WI38 (cell line): ENCODE measurements at regions not wholly inside any gene's neighbourhood (a gene's known extent, or its start where the extent isn't known, plus 50 kb on each side); places are given as distances from the start of the nearest gene placed in this dataset.

ENCODE experiments used
- H3K4me3 ChIP-seq: 2 replicates; pipeline ENCODE4 v1.5.1; 2011; ENCODE audit warnings: low read depth, mild to moderate bottlenecking, control low read depth, low read length
- TF ChIP-seq, protein P1 (sequence below): IDR thresholded peaks from 2 replicates; pipeline ENCODE4 v1.5.1; 2012; ENCODE audit warnings: low read depth, mild to moderate bottlenecking, control low read depth, low read length

DNA sequence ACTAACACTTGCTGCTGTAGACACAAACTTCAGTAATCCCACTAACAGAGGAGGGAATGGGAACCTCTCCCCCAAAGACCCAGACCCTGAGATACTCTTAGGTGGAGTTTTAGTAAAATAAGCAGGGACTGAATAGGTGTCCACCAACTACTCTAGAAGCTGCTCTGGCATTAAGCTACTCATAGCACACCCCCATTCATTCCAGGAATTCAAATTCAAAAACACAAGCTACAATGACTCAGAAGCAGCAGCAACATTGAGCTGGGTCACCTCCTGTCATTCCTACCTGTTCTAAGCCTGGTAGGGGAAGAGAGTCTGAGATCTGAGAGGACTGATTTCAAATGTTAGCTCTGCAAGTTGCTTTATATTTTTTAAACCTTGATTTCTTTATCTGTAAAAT, 135.4 kb upstream of the FRMPD4 start:
- no peak overlapping the region for H3K4me3 ChIP-seq
- TF ChIP-seq, protein P1, sequence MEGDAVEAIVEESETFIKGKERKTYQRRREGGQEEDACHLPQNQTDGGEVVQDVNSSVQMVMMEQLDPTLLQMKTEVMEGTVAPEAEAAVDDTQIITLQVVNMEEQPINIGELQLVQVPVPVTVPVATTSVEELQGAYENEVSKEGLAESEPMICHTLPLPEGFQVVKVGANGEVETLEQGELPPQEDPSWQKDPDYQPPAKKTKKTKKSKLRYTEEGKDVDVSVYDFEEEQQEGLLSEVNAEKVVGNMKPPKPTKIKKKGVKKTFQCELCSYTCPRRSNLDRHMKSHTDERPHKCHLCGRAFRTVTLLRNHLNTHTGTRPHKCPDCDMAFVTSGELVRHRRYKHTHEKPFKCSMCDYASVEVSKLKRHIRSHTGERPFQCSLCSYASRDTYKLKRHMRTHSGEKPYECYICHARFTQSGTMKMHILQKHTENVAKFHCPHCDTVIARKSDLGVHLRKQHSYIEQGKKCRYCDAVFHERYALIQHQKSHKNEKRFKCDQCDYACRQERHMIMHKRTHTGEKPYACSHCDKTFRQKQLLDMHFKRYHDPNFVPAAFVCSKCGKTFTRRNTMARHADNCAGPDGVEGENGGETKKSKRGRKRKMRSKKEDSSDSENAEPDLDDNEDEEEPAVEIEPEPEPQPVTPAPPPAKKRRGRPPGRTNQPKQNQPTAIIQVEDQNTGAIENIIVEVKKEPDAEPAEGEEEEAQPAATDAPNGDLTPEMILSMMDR: no peak

- no peak overlapping the region for H3K4me3 ChIP-seq
- TF ChIP-seq, protein P1: no peak
Observed at GRCh38 chrX:12007881-12008280, 130.4 kb upstream of the FRMPD4 start.

GRCh38 chrX:12010436-12010835, 127.8 kb upstream of the FRMPD4 start:
- H3K4me3 ChIP-seq: no peak overlapping the region
- TF ChIP-seq, protein P1: no peak

DNA sequence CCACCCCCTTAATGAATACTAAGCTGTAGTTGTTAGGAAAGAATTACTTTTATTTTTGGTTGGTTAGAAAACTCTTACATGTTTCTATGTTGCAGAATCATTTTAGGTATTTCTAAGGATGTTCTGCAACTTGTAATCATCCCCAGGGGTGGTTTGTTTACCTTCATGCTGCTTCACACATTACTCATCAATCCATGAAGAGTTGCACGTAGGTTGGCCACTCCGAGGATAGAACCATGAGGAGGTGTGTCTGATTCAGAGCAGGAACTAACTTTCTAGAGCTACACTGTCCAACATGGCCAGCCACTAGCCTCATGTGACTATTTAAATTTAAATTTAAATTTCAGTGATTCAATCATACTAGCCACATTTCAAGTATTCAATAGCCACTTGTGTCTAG, 127.2 kb upstream of the FRMPD4 start:
- TF ChIP-seq, protein P1: no peak
- H3K4me3 ChIP-seq: no peak overlapping the region

DNA sequence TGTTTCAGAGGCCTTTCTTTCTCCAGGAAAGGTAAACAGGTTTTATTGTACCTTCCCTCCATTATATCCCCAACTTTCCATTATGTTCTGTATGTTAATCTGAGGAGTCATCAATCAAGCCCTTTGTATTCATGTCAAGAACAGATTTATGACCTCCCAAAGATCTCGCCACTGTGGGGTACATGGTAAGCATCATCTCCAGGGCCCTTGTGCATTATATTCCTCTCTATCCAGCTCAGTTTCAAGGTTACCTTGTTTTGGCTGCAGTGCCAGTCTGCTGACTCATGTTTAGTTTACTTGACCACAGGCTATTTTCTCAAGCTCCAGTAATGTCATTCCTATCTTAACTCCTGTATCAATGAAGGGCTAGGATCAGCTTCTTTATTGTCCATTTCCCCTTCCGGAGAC, 125.1 kb upstream of the FRMPD4 start:
- TF ChIP-seq, protein P1: no peak
- H3K4me3 ChIP-seq: no peak overlapping the region

- TF ChIP-seq, protein P1: no peak
- no peak overlapping the region for H3K4me3 ChIP-seq
Observed at GRCh38 chrX:12021698-12022097, 116.6 kb upstream of the FRMPD4 start.

DNA sequence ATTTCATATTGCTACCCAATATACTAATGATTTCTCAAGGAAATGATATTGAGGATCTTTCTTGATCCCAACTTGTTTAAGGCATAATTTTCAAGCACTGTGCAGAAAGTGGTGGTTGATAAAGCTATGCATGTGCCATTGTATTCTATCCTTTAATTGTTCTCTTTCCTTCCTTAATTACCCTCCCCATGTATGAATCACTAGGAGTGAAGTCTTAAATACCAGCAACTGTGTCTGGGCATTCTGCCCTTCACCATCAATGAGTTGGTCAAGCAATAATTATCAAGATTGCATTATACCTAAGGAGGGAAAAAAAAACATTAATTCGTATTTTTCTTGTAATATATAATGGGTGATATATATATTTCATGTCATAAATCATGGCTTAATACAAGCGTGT, 111.8 kb upstream of the FRMPD4 start:
- TF ChIP-seq, protein P1: no peak
- no peak overlapping the region for H3K4me3 ChIP-seq
